T-cell (primary cell): ENCODE measurements at regions not wholly inside any gene's neighbourhood (a gene's known extent, or its start where the extent isn't known, plus 50 kb on each side); places are given as distances from the start of the nearest gene placed in this dataset.
"Not testable (repeated sequence)": the region's sequence is repeated elsewhere in the genome, so short reads cannot be mapped to it uniquely, and the experiment has no call there.

ENCODE experiments used
- ATAC-seq, 4 experiments: fragments of 200-7000 bp in 3 of 4; fragments of 150-1000 bp in 1 of 4; cut with Tn5 transposase; replicated peaks in 1 of 4; 1 replicate in 3 of 4; 2 replicates in 1 of 4; pipeline ENCODE4 v1.10.0; 2021; ENCODE audit warnings: moderate library complexity in 3 of 4, mild to moderate bottlenecking in 2 of 4, moderate number of reproducible peaks in 1 of 4
- CTCF ChIA-PET, 2 donors: fragments of 300-600 bp; sonication (Branson Sonifier 250); formaldehyde crosslinking; loops; one replicate each; lab custom pipeline; 2022; ENCODE audit warnings: antibody characterized with exemption in 2 of 2; lab: Charles Lee
- POLR2A ChIA-PET, 2 donors: fragments of 300-600 bp; sonication (Branson Sonifier 250); formaldehyde crosslinking; loops; one replicate each; lab custom pipeline; 2022; ENCODE audit warnings: antibody characterized with exemption in 2 of 2; lab: Charles Lee
- DNase-seq, 35 experiments: peaks; one replicate each; pipeline versions ENCODE4 v3.0.0 to v3.0.0-alpha.2; 2013 to 2023
- H3K27ac ChIP-seq: one replicate; pipeline ENCODE4 v1.5.1; 2013; ENCODE audit warnings: low read length
- H3K27me3 ChIP-seq, 2 experiments: replicated peaks in 1 of 2; 1 replicate in 1 of 2; 2 replicates in 1 of 2; pipeline versions ENCODE4 v1.6.1 to v1.7.0; 2013; ENCODE audit warnings: low read length in 1 of 2, mixed read lengths in 1 of 2; ENCODE audit not compliant: control insufficient read depth in 2 of 2, insufficient read depth in 2 of 2; ENCODE audit errors: extremely low read depth in 1 of 2
- H3K36me3 ChIP-seq, 2 donors: 1 replicate in 1 of 2; 2 replicates in 1 of 2; pipeline versions ENCODE4 v1.6.1 to v1.7.0; 2013; ENCODE audit warnings: low read length in 1 of 2; ENCODE audit not compliant: control insufficient read depth in 2 of 2, insufficient read depth in 1 of 2; ENCODE audit errors: extremely low read depth in 1 of 2
- H3K4me1 ChIP-seq, 2 experiments: 1 replicate in 1 of 2; 2 replicates in 1 of 2; pipeline versions ENCODE4 v1.6.1 to v1.7.0; 2013; ENCODE audit warnings: low read length in 2 of 2, mixed read lengths in 1 of 2; ENCODE audit not compliant: insufficient read depth in 2 of 2, control insufficient read depth in 1 of 2; ENCODE audit errors: extremely low read depth in 1 of 2
- H3K4me3 ChIP-seq, 2 donors: 1 replicate in 1 of 2; 2 replicates in 1 of 2; pipeline versions ENCODE4 v1.5.1 to v1.7.0; 2013; ENCODE audit warnings: mild to moderate bottlenecking in 2 of 2, low read length in 1 of 2, moderate library complexity in 1 of 2; ENCODE audit not compliant: control insufficient read depth in 1 of 2; ENCODE audit errors: extremely low read depth in 1 of 2
- H3K9me3 ChIP-seq: 2 replicates; pipeline ENCODE4 v1.7.0; 2013
- H3K27ac Mint-ChIP-seq, 2 donors: one replicate each; pipeline ENCODE4 v1.8.0; 2020 to 2021; ENCODE audit warnings: mild to moderate bottlenecking in 2 of 2, mixed read lengths in 2 of 2
- H3K27me3 Mint-ChIP-seq, 2 donors: one replicate each; pipeline ENCODE4 v1.8.0; 2021 to 2022; ENCODE audit warnings: mixed read lengths in 2 of 2
- H3K36me3 Mint-ChIP-seq: one replicate; pipeline ENCODE4 v1.8.0; 2021; ENCODE audit warnings: mixed read lengths
- H3K4me1 Mint-ChIP-seq, 3 donors: one replicate each; pipeline ENCODE4 v1.8.0; 2020 to 2022; ENCODE audit warnings: mixed read lengths in 3 of 3, mild to moderate bottlenecking in 1 of 3
- H3K4me3 Mint-ChIP-seq, 3 donors: one replicate each; pipeline ENCODE4 v1.8.0; 2020 to 2022; ENCODE audit warnings: mild to moderate bottlenecking in 3 of 3, mixed read lengths in 3 of 3, moderate library complexity in 3 of 3
- H3K9me3 Mint-ChIP-seq, 3 donors: one replicate each; pipeline ENCODE4 v1.8.0; 2020 to 2022; ENCODE audit warnings: mixed read lengths in 3 of 3
- WGBS: methylation state at CpG from one replicate; pipeline ENCODE4 v1.1.5; 2013; ENCODE audit warnings: missing lambda C conversion rate; ENCODE audit not compliant: insufficient coverage; 5-methylcytosine and 5-hydroxymethylcytosine counted together

GRCh38 chr16:5176505-5176904 lies 78.9 kb upstream of the EEF2KMT start:
- Histone ChIP-seq H3K9me3 (no peaks in the 10 kb centered on the region), H3K4me1 (no peaks in the 10 kb centered on the region), H3K4me3 (no peak overlapping the region), H3K27ac (no peak overlapping the region), H3K36me3 (no peaks in the 10 kb centered on the region), H3K27me3 (peaks cover 0 to 12% of the 10 kb centered on the region in 2 experiments)
- H3K36me3 Mint-ChIP-seq: no peaks in the 10 kb centered on the region
- 23% methylated on average over 3 of the region's 4 CpGs for WGBS
- peaks cover 14 to 19% of the 10 kb centered on the region in 2 donors for H3K27me3 Mint-ChIP-seq
- no peak for DNase-seq
- ATAC-seq: no peak
- H3K4me1 Mint-ChIP-seq: no peaks in the 10 kb centered on the region
- no peak overlapping the region for H3K27ac Mint-ChIP-seq
- CTCF ChIA-PET: no interaction called here
- POLR2A ChIA-PET: no interaction called here
- no peak overlapping the region for H3K4me3 Mint-ChIP-seq
- H3K9me3 Mint-ChIP-seq: peaks cover 6 to 27% (median 26%) of the 10 kb centered on the region in 3 donors

GRCh38 chr16:5175266-5175665 lies 77.7 kb upstream of the EEF2KMT start:
- no peak for ATAC-seq
- H3K9me3 Mint-ChIP-seq: peaks cover 6 to 27% (median 26%) of the 10 kb centered on the region in 3 donors
- Histone ChIP-seq H3K27ac (no peak overlapping the region), H3K36me3 (no peaks in the 10 kb centered on the region), H3K27me3 (peaks cover 0 to 8% of the 10 kb centered on the region in 2 experiments), H3K9me3 (no peaks in the 10 kb centered on the region), H3K4me1 (no peaks in the 10 kb centered on the region), H3K4me3 (no peak overlapping the region)
- no peak overlapping the region for H3K4me3 Mint-ChIP-seq
- DNase-seq: no peak
- no CpG with 5 or more reads among the region's 5 CpGs for WGBS
- no peaks in the 10 kb centered on the region for H3K36me3 Mint-ChIP-seq
- ChIA-PET CTCF (no interaction called here), POLR2A (no interaction called here)
- peaks cover 15 to 16% of the 10 kb centered on the region in 2 donors for H3K27me3 Mint-ChIP-seq
- no peaks in the 10 kb centered on the region for H3K4me1 Mint-ChIP-seq
- no peak overlapping the region for H3K27ac Mint-ChIP-seq

GRCh38 chr16:5166486-5166885 lies 68.9 kb upstream of the EEF2KMT start:
- Histone ChIP-seq H3K27ac (no peak overlapping the region), H3K4me3 (no peak overlapping the region), H3K36me3 (no peaks in the 10 kb centered on the region), H3K9me3 (no peaks in the 10 kb centered on the region), H3K27me3 (peaks cover 0 to 21% of the 10 kb centered on the region in 2 experiments), H3K4me1 (no peaks in the 10 kb centered on the region)
- ChIA-PET CTCF (no interaction called here), POLR2A (no interaction called here)
- no peak for ATAC-seq
- no peak for DNase-seq
- Mint-ChIP-seq H3K36me3 (no peaks in the 10 kb centered on the region), H3K27ac (no peak overlapping the region), H3K4me1 (no peaks in the 10 kb centered on the region), H3K27me3 (peaks cover 23 to 39% of the 10 kb centered on the region in 2 donors), H3K9me3 (peaks cover 0 to 6% (median 5%) of the 10 kb centered on the region in 3 donors), H3K4me3 (no peak overlapping the region)
- WGBS: 20% methylated on average over 3 of the region's 6 CpGs

GRCh38 chr16:5165429-5165828 lies 67.8 kb upstream of the EEF2KMT start:
- H3K27ac ChIP-seq, POLR2A ChIA-PET, H3K4me3 ChIP-seq, H3K36me3 Mint-ChIP-seq, H3K36me3 ChIP-seq, DNase-seq, H3K9me3 ChIP-seq, H3K9me3 Mint-ChIP-seq, H3K4me1 Mint-ChIP-seq, H3K4me1 ChIP-seq, CTCF ChIA-PET, H3K4me3 Mint-ChIP-seq, ATAC-seq, H3K27ac Mint-ChIP-seq: not testable (repeated sequence)
- WGBS: no CpG with 5 or more reads among the region's 1 CpG
- H3K27me3 ChIP-seq: peaks cover 0 to 21% of the 10 kb centered on the region in 2 experiments
- peaks cover 26 to 42% of the 10 kb centered on the region in 2 donors for H3K27me3 Mint-ChIP-seq

GRCh38 chr16:5162801-5163200 lies 65.2 kb upstream of the EEF2KMT start:
- H3K4me1 Mint-ChIP-seq, ATAC-seq: not testable (repeated sequence)

GRCh38 chr16:5161888-5162287 lies 64.3 kb upstream of the EEF2KMT start:
- H3K4me3 ChIP-seq, H3K27ac ChIP-seq, H3K4me1 Mint-ChIP-seq, H3K27me3 ChIP-seq, H3K36me3 ChIP-seq, H3K4me3 Mint-ChIP-seq, ATAC-seq, H3K9me3 Mint-ChIP-seq, CTCF ChIA-PET, H3K27ac Mint-ChIP-seq, H3K4me1 ChIP-seq, H3K9me3 ChIP-seq, DNase-seq, POLR2A ChIA-PET, H3K36me3 Mint-ChIP-seq: not testable (repeated sequence)
- peaks cover 23 to 30% of the 10 kb centered on the region in 2 donors for H3K27me3 Mint-ChIP-seq
- 94% methylated on average over 3 of the region's 6 CpGs for WGBS

More at GRCh38 chr16:5162801-5163200, 65.2 kb upstream of the EEF2KMT start:
- CTCF ChIA-PET, H3K9me3 Mint-ChIP-seq, H3K4me1 ChIP-seq, H3K36me3 ChIP-seq, H3K4me3 Mint-ChIP-seq, H3K27ac ChIP-seq, H3K36me3 Mint-ChIP-seq, POLR2A ChIA-PET, H3K4me3 ChIP-seq, DNase-seq, H3K9me3 ChIP-seq, H3K27ac Mint-ChIP-seq: not testable (repeated sequence)
- WGBS: no CpG with 5 or more reads among the region's 5 CpGs
- peaks cover 30 to 39% of the 10 kb centered on the region in 2 donors for H3K27me3 Mint-ChIP-seq
- peaks cover 0 to 11% of the 10 kb centered on the region in 2 experiments for H3K27me3 ChIP-seq

- H3K4me3 ChIP-seq, H3K27ac ChIP-seq, H3K27ac Mint-ChIP-seq, POLR2A ChIA-PET, H3K36me3 ChIP-seq, H3K4me1 Mint-ChIP-seq, DNase-seq, CTCF ChIA-PET, ATAC-seq, H3K4me3 Mint-ChIP-seq, H3K9me3 ChIP-seq, H3K27me3 ChIP-seq, H3K9me3 Mint-ChIP-seq, H3K4me1 ChIP-seq, H3K36me3 Mint-ChIP-seq: not testable (repeated sequence)
- 100% methylated on average over 2 of the region's 4 CpGs for WGBS
- peaks cover 11 to 19% of the 10 kb centered on the region in 2 donors for H3K27me3 Mint-ChIP-seq
These were observed 62.4 kb upstream of the EEF2KMT start for GRCh38 chr16:5160010-5160409.
